OCI-LY7 (cell line): ENCODE measurements at regions not wholly inside any gene's neighbourhood (a gene's known extent, or its start where the extent isn't known, plus 50 kb on each side); places are given as distances from the start of the nearest gene placed in this dataset.

Source experiments
- CTCF ChIP-seq: fragments of 200-600 bp; sonication (generic); conservative IDR thresholded peaks from 2 replicates; pipeline ENCODE4 v1.5.1; 2014; ENCODE audit warnings: mild to moderate bottlenecking, antibody characterized with exemption, low read length, moderate library complexity, mixed read lengths
- EZH2phosphoT487 ChIP-seq: fragments of 200-600 bp; sonication (generic); IDR thresholded peaks from 2 replicates; pipeline ENCODE4 v1.6.1; 2018; ENCODE audit warnings: low read depth, borderline replicate concordance, mild to moderate bottlenecking, mixed run types, antibody characterized with exemption, low read length, moderate library complexity, mixed read lengths

GRCh38 chr9:135295551-135296300 lies 183.9 kb upstream of the PPP1R26 start:
- TF ChIP-seq CTCF (no peak), EZH2phosphoT487 (no peak)
